CD14-positive monocyte (primary cell): ENCODE measurements at regions not wholly inside any gene's neighbourhood (a gene's known extent, or its start where the extent isn't known, plus 50 kb on each side); places are given as distances from the start of the nearest gene placed in this dataset.
"Not testable (repeated sequence)": the region's sequence is repeated elsewhere in the genome, so short reads cannot be mapped to it uniquely, and the experiment has no call there.

Source experiments
- DNase-seq, 3 donors: peaks; one replicate each; pipeline ENCODE4 v3.0.0-alpha.2; 2011 to 2022
- H2AFZ ChIP-seq: 2 replicates; pipeline ENCODE4 v1.6.0; 2012; ENCODE audit warnings: mild to moderate bottlenecking, low read depth, low read length, inconsistent platforms; ENCODE audit not compliant: insufficient read depth, poor library complexity, severe bottlenecking
- H3K27ac ChIP-seq, 2 donors: 1 replicate in 1 of 2; 2 replicates in 1 of 2; pipeline ENCODE4 v1.5.1; 2012 to 2013; ENCODE audit warnings: low read length in 2 of 2, control low read depth in 1 of 2, inconsistent platforms in 1 of 2, low read depth in 1 of 2, mild to moderate bottlenecking in 1 of 2
- H3K27me3 ChIP-seq, 2 donors: one replicate each; pipeline versions ENCODE4 v1.6.0 to v1.6.1; 2011 to 2013; ENCODE audit warnings: low read length in 2 of 2; ENCODE audit not compliant: control insufficient read depth in 2 of 2, insufficient read depth in 2 of 2
- H3K36me3 ChIP-seq, 2 donors: replicated peaks in 1 of 2; 1 replicate in 1 of 2; 2 replicates in 1 of 2; pipeline versions ENCODE4 v1.5.1 to v1.6.1; 2012 to 2013; ENCODE audit warnings: low read length in 2 of 2, control low read depth in 1 of 2, inconsistent platforms in 1 of 2, mild to moderate bottlenecking in 1 of 2; ENCODE audit not compliant: insufficient read depth in 2 of 2, control insufficient read depth in 1 of 2
- H3K4me1 ChIP-seq, 2 donors: 1 replicate in 1 of 2; 2 replicates in 1 of 2; pipeline versions ENCODE4 v1.5.1 to v1.6.1; 2012 to 2013; ENCODE audit warnings: low read length in 2 of 2, control low read depth in 1 of 2, inconsistent platforms in 1 of 2, mild to moderate bottlenecking in 1 of 2, moderate library complexity in 1 of 2; ENCODE audit not compliant: insufficient read depth in 2 of 2, control insufficient read depth in 1 of 2
- H3K4me2 ChIP-seq: replicated peaks from 2 replicates; pipeline ENCODE3; 2012; ENCODE audit warnings: low read length, moderate library complexity, mild to moderate bottlenecking; ENCODE audit not compliant: poor library complexity, severe bottlenecking; ENCODE audit errors: extremely low read depth
- H3K4me3 ChIP-seq, 3 experiments: fragments of 200-600 bp in 1 of 3; sonication (generic) in 1 of 3; replicated peaks in 1 of 3; 1 replicate in 2 of 3; 2 replicates in 1 of 3; pipeline ENCODE4 v1.5.1; 2011 to 2013; ENCODE audit warnings: low read length in 3 of 3, mild to moderate bottlenecking in 3 of 3, control low read depth in 2 of 3, low read depth in 2 of 3, inconsistent platforms in 1 of 3, moderate library complexity in 1 of 3
- H3K79me2 ChIP-seq: 2 replicates; pipeline ENCODE4 v1.6.0; 2012; ENCODE audit warnings: mild to moderate bottlenecking, control low read depth, inconsistent platforms, low read length, moderate library complexity; ENCODE audit not compliant: insufficient read depth
- H3K9ac ChIP-seq: 2 replicates; pipeline ENCODE4 v1.6.0; 2017; ENCODE audit warnings: low read length, mild to moderate bottlenecking; ENCODE audit not compliant: insufficient read depth, poor library complexity, severe bottlenecking
- H3K9me3 ChIP-seq, 2 donors: replicated peaks in 1 of 2; 1 replicate in 1 of 2; 2 replicates in 1 of 2; pipeline versions ENCODE4 v1.5.1 to v1.6.1; 2012 to 2013; ENCODE audit warnings: low read length in 2 of 2, control low read depth in 1 of 2; ENCODE audit not compliant: control insufficient read depth in 1 of 2, insufficient read depth in 1 of 2
- H4K20me1 ChIP-seq: 2 replicates; pipeline ENCODE4 v1.6.0; 2012; ENCODE audit warnings: mild to moderate bottlenecking, low read length, control low read depth, moderate library complexity; ENCODE audit not compliant: insufficient read depth
- H3K27ac Mint-ChIP-seq, 7 donors: one replicate each; pipeline ENCODE4 v1.8.0; 2020; ENCODE audit warnings: mild to moderate bottlenecking in 7 of 7, mixed read lengths in 7 of 7, moderate library complexity in 6 of 7, inconsistent platforms in 2 of 7
- H3K27me3 Mint-ChIP-seq, 3 donors: one replicate each; pipeline ENCODE4 v1.8.0; 2021 to 2022; ENCODE audit warnings: low read depth in 3 of 3, mild to moderate bottlenecking in 3 of 3, mixed read lengths in 3 of 3, moderate library complexity in 3 of 3, inconsistent platforms in 1 of 3
- H3K36me3 Mint-ChIP-seq, 2 donors: one replicate each; pipeline ENCODE4 v1.8.0; 2020; ENCODE audit warnings: mixed read lengths in 2 of 2, inconsistent platforms in 1 of 2, mild to moderate bottlenecking in 1 of 2
- H3K4me1 Mint-ChIP-seq: one replicate; pipeline ENCODE4 v1.8.0; 2020; ENCODE audit warnings: mild to moderate bottlenecking, mixed read lengths
- H3K4me3 Mint-ChIP-seq, 2 donors: one replicate each; pipeline ENCODE4 v1.8.0; 2020; ENCODE audit warnings: mild to moderate bottlenecking in 2 of 2, mixed read lengths in 2 of 2, moderate library complexity in 1 of 2
- H3K9me3 Mint-ChIP-seq, 7 donors: one replicate each; pipeline ENCODE4 v1.8.0; 2020 to 2022; ENCODE audit warnings: mixed read lengths in 7 of 7, mild to moderate bottlenecking in 6 of 7, moderate library complexity in 6 of 7, inconsistent platforms in 2 of 7
- WGBS: methylation state at CpG from one replicate; pipeline ENCODE4 v1.1.5; 2013; ENCODE audit warnings: missing lambda C conversion rate; ENCODE audit not compliant: insufficient coverage; 5-methylcytosine and 5-hydroxymethylcytosine counted together
- intact Hi-C, 2 donors: fragments of 100-400 bp; cut with micrococcal nuclease; formaldehyde crosslinking; loops; one replicate each; pipeline versions ENCODE4 v1.15.0 to v1.15.1; 2023
- TF ChIP-seq, protein P1 (sequence below): fragments of 200-600 bp; IDR thresholded peaks from one replicate; pipeline ENCODE4 v1.8.0; 2022; ENCODE audit warnings: antibody characterized with exemption, mild to moderate bottlenecking

DNA sequence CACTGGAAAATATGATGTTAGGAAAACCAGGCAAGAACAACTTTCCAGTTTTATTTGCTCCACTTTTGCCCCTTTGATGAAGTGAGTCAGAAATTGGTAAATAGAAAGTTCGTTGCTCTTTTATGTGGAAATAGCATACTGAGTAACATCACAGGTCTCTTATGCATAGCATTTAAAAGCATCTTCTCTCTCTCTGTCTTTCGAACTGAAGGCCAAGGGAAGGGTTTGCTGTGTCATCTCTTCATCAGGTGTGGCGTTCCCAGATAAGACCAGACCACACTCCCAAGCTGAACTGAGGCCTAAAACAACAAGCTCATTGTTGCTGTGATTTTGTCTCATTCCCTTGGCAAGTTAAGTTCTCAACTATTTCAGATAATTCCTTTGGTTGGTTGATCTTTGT is 131.8 kb upstream of the GRB10 start:
- H3K79me2 ChIP-seq, result no peaks in the 10 kb centered on the region
- H3K4me1 ChIP-seq, result no peaks in the 10 kb centered on the region
- H3K27ac ChIP-seq, result no peak overlapping the region
- H3K9ac ChIP-seq, result no peak overlapping the region
- Mint-ChIP-seq H3K9me3 (peaks cover 0 to 8% (median 4%) of the 10 kb centered on the region in 7 donors), H3K36me3 (no peaks in the 10 kb centered on the region), H3K27me3 (peaks cover 0 to 2% (median 1%) of the 10 kb centered on the region in 3 donors), H3K4me1 (no peaks in the 10 kb centered on the region), H3K4me3 (no peak overlapping the region), H3K27ac (no peak overlapping the region)
- H3K9me3 ChIP-seq, result no peaks in the 10 kb centered on the region
- intact Hi-C loops, result no loop called here
- H3K4me2 ChIP-seq, result no peak overlapping the region
- no peak for DNase-seq
- no peaks in the 10 kb centered on the region for H3K36me3 ChIP-seq
- H3K4me3 ChIP-seq, result no peak overlapping the region
- H3K27me3 ChIP-seq, result no peaks in the 10 kb centered on the region
- H2AFZ ChIP-seq, result no peak overlapping the region
- no peaks in the 10 kb centered on the region for H4K20me1 ChIP-seq
- TF ChIP-seq, protein P1, sequence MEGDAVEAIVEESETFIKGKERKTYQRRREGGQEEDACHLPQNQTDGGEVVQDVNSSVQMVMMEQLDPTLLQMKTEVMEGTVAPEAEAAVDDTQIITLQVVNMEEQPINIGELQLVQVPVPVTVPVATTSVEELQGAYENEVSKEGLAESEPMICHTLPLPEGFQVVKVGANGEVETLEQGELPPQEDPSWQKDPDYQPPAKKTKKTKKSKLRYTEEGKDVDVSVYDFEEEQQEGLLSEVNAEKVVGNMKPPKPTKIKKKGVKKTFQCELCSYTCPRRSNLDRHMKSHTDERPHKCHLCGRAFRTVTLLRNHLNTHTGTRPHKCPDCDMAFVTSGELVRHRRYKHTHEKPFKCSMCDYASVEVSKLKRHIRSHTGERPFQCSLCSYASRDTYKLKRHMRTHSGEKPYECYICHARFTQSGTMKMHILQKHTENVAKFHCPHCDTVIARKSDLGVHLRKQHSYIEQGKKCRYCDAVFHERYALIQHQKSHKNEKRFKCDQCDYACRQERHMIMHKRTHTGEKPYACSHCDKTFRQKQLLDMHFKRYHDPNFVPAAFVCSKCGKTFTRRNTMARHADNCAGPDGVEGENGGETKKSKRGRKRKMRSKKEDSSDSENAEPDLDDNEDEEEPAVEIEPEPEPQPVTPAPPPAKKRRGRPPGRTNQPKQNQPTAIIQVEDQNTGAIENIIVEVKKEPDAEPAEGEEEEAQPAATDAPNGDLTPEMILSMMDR, result no peak
- 83% methylated on average over 1 of the region's 3 CpGs for WGBS

DNA sequence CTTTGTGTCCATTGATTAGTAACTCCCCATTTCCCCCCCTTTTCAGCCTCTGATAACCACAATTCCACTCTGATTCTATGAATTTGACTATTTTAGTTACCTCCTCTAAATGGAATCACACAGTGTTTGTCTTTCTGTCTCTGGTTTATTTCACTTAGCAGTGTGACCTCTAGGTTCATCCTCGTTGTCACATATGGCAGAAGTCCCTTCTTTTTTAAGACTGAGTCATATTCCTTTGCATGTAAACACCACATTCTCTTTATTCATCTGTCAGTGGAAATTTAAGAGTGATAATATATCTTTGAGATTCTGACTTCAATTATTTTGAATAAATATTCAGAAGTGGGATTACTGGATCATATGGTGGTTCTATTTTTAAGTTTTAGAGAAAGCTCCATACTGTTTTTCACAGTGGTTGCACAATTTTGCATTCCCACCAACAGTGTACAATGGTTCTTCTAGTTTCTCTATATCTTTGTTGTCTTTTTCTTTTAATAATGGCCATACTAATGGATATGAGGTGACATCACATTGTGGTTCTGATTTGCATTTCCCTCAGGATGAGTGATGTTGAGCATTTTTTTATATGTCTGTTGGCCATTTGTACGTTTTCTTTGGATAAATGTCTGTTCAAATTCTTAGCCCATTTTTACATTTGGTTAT is 126.1 kb upstream of the GRB10 start:
- H3K9me3 Mint-ChIP-seq, result peaks cover 0 to 14% (median 6%) of the 10 kb centered on the region in 7 donors
- Histone ChIP-seq H4K20me1 (no peaks in the 10 kb centered on the region), H3K4me2 (no peak overlapping the region), H3K79me2 (no peaks in the 10 kb centered on the region), H3K9ac (no peak overlapping the region), H3K9me3 (no peaks in the 10 kb centered on the region), H3K4me1 (no peaks in the 10 kb centered on the region), H2AFZ (no peak overlapping the region), H3K36me3 (no peaks in the 10 kb centered on the region), H3K4me3 (no peak overlapping the region), H3K27ac (no peak overlapping the region), H3K27me3 (no peaks in the 10 kb centered on the region)
- no peak overlapping the region for H3K27ac Mint-ChIP-seq
- TF ChIP-seq, protein P1, result no peak
- no peaks in the 10 kb centered on the region for H3K27me3 Mint-ChIP-seq
- intact Hi-C loops, result no loop called here
- no peak overlapping the region for H3K4me3 Mint-ChIP-seq
- DNase-seq, result no peak
- H3K36me3 Mint-ChIP-seq, result no peaks in the 10 kb centered on the region
- H3K4me1 Mint-ChIP-seq, result no peaks in the 10 kb centered on the region
- no CpG with 5 or more reads among the region's 2 CpGs for WGBS

DNA sequence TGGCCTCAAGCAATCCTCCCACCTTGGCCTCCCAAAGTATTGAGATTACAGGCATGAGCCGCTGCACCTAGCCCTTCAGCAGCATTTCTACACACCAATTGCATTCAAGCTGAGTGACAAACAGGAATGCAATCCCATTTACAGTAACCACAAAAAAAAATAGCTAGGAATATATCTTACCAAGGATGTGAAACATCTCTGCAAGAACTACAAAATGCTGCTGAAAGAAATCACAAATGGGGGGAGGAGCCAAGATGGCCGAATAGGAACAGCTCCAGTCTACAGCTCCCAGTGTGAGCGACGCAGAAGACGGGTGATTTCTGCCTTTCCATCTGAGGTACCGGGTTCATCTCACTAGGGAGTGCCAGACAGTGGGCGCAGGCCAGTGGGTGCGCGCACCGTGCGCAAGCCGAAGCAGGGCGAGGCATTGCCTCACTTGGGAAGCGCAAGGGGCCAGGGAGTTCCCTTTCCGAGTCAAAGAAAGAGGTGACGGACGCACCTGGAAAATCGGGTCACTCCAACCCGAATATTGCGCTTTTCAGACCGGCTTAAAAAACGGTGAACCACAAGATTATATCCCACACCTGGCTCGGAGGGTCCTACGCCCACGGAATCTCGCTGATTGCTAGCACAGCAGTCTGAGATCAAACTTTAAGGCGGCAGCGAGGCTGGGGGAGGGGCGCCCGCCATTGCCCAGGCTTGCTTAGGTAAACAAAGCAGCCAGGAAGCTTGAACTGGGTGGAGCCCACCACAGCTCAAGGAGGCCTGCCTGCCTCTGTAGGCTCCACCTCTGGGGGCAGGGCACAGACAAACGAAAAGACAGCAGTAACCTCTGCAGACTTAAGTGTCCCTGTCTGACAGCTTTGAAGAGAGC is 116.1 kb upstream of the GRB10 start:
- H3K9me3 Mint-ChIP-seq, H2AFZ ChIP-seq, H4K20me1 ChIP-seq, H3K4me2 ChIP-seq, H3K4me1 Mint-ChIP-seq, H3K36me3 ChIP-seq, H3K4me3 Mint-ChIP-seq, H3K27me3 Mint-ChIP-seq, H3K4me3 ChIP-seq, H3K27me3 ChIP-seq, H3K36me3 Mint-ChIP-seq, H3K79me2 ChIP-seq, H3K9ac ChIP-seq, H3K9me3 ChIP-seq, H3K4me1 ChIP-seq, intact Hi-C loops, DNase-seq, H3K27ac Mint-ChIP-seq, H3K27ac ChIP-seq: not testable (repeated sequence)
- WGBS, result 96% methylated on average over 9 of the region's 31 CpGs
